ENCODE measurements at regions not wholly inside any gene's neighbourhood (a gene's known extent, or its start where the extent isn't known, plus 50 kb on each side); places are given as distances from the start of the nearest gene placed in this dataset.

DNA sequence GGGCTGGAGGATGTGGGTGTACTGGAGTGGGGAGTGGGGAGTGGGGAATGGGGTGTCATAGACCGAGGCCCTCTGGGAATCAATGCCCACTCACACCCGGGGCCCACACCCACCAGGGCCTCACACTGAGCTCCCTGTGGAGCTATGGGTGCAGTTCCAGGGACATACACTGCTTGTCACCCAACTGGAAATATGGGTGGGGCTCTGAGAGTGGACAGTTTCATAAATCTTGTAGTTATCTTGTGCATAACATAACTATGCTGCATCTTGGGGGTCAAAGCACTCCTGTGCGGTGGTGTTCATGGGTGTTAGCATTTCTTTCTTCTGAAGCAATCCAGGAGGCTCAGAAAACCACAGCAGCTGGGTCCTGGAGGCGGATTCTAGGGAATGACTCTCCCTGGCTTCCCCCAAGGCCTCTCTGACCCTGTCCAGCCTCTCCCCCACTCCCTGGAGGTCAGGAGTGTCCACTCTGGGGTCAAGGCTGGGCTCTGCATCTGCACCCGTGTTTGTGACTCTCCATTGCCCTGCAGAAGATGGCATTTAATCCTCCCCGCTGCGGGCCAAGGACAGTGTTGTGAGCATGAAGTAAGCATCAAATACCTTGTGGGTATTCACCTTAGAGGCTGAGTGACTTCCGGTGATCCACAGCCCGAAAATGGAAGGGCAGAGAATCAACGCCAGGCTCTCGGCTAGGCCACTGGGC is 172.5 kb downstream of the CTTN start:
- TF ChIP-seq, protein P1, sequence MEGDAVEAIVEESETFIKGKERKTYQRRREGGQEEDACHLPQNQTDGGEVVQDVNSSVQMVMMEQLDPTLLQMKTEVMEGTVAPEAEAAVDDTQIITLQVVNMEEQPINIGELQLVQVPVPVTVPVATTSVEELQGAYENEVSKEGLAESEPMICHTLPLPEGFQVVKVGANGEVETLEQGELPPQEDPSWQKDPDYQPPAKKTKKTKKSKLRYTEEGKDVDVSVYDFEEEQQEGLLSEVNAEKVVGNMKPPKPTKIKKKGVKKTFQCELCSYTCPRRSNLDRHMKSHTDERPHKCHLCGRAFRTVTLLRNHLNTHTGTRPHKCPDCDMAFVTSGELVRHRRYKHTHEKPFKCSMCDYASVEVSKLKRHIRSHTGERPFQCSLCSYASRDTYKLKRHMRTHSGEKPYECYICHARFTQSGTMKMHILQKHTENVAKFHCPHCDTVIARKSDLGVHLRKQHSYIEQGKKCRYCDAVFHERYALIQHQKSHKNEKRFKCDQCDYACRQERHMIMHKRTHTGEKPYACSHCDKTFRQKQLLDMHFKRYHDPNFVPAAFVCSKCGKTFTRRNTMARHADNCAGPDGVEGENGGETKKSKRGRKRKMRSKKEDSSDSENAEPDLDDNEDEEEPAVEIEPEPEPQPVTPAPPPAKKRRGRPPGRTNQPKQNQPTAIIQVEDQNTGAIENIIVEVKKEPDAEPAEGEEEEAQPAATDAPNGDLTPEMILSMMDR (IDR thresholded peaks at IDR 0.05), result no peak

GRCh38 chr11:70572974-70573260 is 174.6 kb downstream of the CTTN start:
- TF ChIP-seq, protein P1 (IDR thresholded peaks at IDR 0.05), result no peak

DNA sequence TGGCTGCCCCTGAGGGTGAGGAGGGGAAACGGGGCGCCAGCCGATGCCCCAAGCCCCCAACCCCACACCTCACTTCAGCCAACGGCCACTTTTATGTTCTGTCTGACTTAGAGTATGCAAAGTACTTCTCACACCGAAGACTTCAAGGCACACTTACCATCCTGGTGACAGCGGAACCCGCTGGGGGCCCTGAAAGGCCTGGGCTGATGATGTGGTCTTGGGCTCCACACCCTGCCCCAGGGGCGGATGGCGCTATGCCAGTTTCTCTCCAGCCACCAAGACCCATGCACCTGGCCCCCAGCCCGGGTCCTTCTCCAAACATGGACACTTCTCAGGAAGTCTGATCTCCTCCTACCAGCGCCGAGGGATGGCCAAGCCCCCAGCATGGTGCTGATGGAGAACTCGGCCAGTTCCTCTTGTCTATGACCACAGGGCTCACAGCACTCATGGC is 175.4 kb downstream of the CTTN start:
- TF ChIP-seq, protein P1 (IDR thresholded peaks at IDR 0.05), result no peak

DNA sequence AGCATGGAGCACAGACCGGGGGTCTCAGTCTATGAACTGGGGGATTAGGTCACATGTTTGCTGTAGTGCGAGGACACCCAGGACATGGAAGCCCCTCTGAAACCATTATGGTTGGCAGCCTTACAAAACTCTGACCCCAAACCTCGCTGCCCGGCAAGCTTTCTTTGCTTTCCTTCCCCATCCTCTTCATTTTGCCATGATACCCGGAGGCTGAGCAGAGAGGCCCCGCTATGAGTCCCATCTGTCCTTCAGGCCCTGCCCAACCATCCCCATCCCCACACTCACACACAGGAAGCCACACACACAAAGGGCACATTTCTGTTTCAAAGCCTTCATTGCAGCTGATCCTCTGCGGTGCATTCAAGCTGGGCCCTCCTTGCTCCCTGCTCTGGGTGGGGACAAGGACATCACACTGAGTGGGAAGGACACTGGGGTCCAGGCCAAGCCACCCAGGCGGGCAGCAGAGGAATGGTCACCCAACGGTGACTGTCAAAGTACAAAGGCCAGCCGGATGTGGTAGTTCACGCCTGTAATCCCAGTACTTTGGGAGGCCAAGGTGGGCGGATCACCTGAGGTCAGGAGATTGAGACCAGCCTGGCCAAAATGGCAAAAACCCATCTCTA is 176.5 kb downstream of the CTTN start:
- TF ChIP-seq, protein P1 (IDR thresholded peaks at IDR 0.05), result no peak

DNA sequence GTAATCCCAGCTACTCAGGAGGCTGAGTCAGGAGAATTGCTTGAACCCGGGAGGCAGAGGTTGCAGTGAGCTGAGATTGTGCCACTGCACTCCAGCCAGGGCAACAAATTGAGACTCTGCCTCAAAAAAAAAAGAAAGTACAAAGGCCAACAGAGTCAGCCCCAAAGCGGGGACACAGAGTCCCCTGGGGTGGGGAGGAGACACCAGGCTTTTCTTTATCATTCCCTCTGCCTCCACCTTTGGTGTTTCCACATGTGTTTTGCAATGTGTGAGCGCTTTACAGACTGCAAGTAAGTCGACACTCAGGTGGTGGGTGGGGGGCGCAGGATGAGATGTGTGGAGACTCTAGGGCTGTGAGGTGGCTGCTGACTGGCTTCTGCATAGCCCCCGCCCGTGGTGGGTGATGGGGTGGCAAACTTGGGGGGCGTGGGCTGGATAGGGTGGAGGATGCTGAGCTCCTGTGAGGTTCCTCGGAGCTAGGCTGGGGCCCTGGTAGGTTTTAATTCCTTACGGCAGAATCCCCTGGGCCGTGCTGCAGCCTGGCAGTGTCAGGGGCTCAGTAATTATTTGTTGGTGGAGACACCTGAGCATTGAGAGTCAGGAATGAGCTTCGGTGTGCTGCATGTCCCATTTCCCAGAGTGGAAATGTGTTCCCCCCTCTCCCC is 177.2 kb downstream of the CTTN start:
- TF ChIP-seq, protein P1 (IDR thresholded peaks at IDR 0.05), result no peak

DNA sequence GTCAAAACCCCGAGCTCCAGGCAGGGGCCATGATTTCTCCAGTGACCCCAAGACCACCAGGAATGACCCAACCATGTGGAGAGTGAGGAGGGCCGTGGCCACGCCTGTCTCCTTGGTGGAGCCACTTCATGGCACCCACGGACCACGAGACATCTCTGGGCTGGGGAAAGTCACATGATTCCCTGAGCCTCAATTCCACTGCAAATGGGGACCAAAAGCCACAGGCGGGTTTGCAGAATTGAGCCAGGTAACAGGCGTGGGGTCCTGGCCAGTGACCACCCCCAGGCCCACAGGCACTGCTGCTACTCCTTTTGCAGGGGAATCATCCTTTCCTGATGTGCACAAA is 178.9 kb downstream of the CTTN start:
- TF ChIP-seq, protein P1 (IDR thresholded peaks at IDR 0.05), result no peak

DNA sequence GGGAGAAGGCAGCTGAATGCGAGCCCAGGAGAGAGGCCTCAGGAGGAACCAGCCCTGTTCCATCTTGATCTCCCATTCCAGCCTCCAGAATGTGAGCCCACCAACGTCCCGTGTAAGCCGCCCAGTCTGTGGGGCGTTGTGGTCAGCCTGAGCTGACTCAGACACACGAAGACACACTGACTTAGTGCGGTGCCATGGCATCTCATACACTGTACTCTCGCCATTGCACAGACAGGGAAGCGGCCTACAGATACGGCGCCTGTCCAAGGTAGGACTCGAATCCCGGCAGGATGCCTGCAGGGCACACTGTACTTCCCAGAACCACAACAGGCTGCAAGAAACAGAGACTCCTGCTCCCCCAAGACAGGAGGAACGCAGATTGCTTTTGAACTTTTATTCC is 179.6 kb downstream of the CTTN start:
- TF ChIP-seq, protein P1 (IDR thresholded peaks at IDR 0.05), result no peak

All from LNCAP (cell line).